Upper lobe of left lung (tissue), 6 donors: ENCODE measurements at regions not wholly inside any gene's neighbourhood (a gene's known extent, or its start where the extent isn't known, plus 50 kb on each side); places are given as distances from the start of the nearest gene placed in this dataset.

Source experiments
- ATAC-seq, 2 donors: fragments of 200-7000 bp; cut with Tn5 transposase; one replicate each; pipeline ENCODE4 v1.9.1; 2022; ENCODE audit warnings: mild to moderate bottlenecking in 2 of 2, moderate library complexity in 2 of 2; ENCODE audit not compliant: low FRiP score in 2 of 2
- DNase-seq, 2 donors: peaks; one replicate each; pipeline ENCODE4 v3.0.0-alpha.2; 2019 to 2020
- H3K27ac ChIP-seq, 4 donors: fragments of 200-600 bp; sonication (generic); one replicate each; pipeline ENCODE4 v1.5.1; 2016 to 2019
- H3K27me3 ChIP-seq, 4 donors: fragments of 200-600 bp; sonication (generic); one replicate each; pipeline ENCODE4 v1.5.1; 2017 to 2019
- H3K36me3 ChIP-seq, 4 donors: fragments of 200-600 bp; sonication (generic); one replicate each; pipeline ENCODE4 v1.5.1; 2016 to 2019
- H3K4me1 ChIP-seq, 4 donors: fragments of 200-600 bp; sonication (generic); one replicate each; pipeline ENCODE4 v1.5.1; 2018 to 2019
- H3K4me3 ChIP-seq, 4 donors: fragments of 200-600 bp; sonication (generic); one replicate each; pipeline ENCODE4 v1.5.1; 2017 to 2019; ENCODE audit warnings: mild to moderate bottlenecking in 2 of 4, moderate library complexity in 1 of 4
- H3K9me3 ChIP-seq, 4 donors: fragments of 200-600 bp; sonication (generic); one replicate each; pipeline ENCODE4 v1.5.1; 2018 to 2019
- EP300 ChIP-seq, 4 donors: sonication (generic); formaldehyde crosslinking; IDR thresholded peaks; one replicate each; pipeline ENCODE4 v1.5.1; 2017; ENCODE audit warnings: antibody characterized with exemption in 4 of 4, control low read depth in 2 of 4
- POLR2A ChIP-seq, 4 donors: fragments of 450-650 bp; IDR thresholded peaks; one replicate each; pipeline ENCODE4 v1.5.1; 2016 to 2017; ENCODE audit warnings: antibody characterized with exemption in 4 of 4, mild to moderate bottlenecking in 2 of 4
- POLR2AphosphoS5 ChIP-seq, 2 donors: sonication (generic); formaldehyde crosslinking; IDR thresholded peaks; one replicate each; pipeline ENCODE4 v1.5.1; 2017; ENCODE audit warnings: antibody characterized with exemption in 2 of 2
- WGBS, 2 donors: methylation state at CpG; one replicate each; pipeline ENCODE4 v1.1.5; 2017 to 2018; 5-methylcytosine and 5-hydroxymethylcytosine counted together
- TF ChIP-seq, protein P1 (sequence below), 6 experiments: fragments of 450-650 bp in 4 of 6; fragments of 200-600 bp in 2 of 6; sonication (generic) in 2 of 6; IDR thresholded peaks; one replicate each; pipeline ENCODE4 v1.5.1; 2016 to 2019; ENCODE audit warnings: antibody characterized with exemption in 6 of 6
- donor health status: DM: no; HTN: no; CAD: no; lungs with moderate emphysema.
- donor health status: DM: no; HTN: yes; CAD: no; lungs with severe emphysema.

DNA sequence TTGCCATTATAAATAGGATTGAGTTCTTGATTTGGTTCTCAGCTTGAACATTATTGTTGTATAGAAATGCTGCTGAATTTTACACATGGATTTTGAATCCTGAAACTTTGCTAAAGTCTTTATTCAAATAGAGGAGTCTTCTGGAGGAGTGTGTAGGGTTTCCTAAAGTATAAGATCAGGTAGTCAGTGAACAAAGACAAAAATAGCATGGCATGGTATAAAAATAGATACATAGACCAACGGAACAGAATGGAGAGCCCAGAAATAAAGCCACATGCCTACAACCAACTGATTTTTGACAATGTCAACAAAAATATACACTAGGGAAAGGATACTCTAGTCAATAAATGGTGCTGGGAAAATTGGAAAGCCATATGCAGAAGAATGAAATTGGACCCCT lies 740.1 kb downstream of the QKI start:
- DNase-seq (no peak), ATAC-seq (no peak)
- H3K4me1 ChIP-seq: peaks cover 0 to 6% (median 0%) of the 10 kb centered on the region in 4 donors
- WGBS, 2 donors: 76 to 83% methylated on average over 1 of the region's 1 CpG
- H3K27me3 ChIP-seq: no peaks in the 10 kb centered on the region
- H3K9me3 ChIP-seq: no peaks in the 10 kb centered on the region
- no peak overlapping the region for H3K4me3 ChIP-seq
- H3K36me3 ChIP-seq: no peaks in the 10 kb centered on the region
- no peak overlapping the region for H3K27ac ChIP-seq
- TF ChIP-seq, protein P1, sequence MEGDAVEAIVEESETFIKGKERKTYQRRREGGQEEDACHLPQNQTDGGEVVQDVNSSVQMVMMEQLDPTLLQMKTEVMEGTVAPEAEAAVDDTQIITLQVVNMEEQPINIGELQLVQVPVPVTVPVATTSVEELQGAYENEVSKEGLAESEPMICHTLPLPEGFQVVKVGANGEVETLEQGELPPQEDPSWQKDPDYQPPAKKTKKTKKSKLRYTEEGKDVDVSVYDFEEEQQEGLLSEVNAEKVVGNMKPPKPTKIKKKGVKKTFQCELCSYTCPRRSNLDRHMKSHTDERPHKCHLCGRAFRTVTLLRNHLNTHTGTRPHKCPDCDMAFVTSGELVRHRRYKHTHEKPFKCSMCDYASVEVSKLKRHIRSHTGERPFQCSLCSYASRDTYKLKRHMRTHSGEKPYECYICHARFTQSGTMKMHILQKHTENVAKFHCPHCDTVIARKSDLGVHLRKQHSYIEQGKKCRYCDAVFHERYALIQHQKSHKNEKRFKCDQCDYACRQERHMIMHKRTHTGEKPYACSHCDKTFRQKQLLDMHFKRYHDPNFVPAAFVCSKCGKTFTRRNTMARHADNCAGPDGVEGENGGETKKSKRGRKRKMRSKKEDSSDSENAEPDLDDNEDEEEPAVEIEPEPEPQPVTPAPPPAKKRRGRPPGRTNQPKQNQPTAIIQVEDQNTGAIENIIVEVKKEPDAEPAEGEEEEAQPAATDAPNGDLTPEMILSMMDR (IDR thresholded peaks at IDR 0.05): no peak
- no peak for TF ChIP-seq EP300 (IDR thresholded peaks at IDR 0.05)
- TF ChIP-seq POLR2A (IDR thresholded peaks at IDR 0.05): no peak
- no peak for TF ChIP-seq POLR2AphosphoS5 (IDR thresholded peaks at IDR 0.05)

DNA sequence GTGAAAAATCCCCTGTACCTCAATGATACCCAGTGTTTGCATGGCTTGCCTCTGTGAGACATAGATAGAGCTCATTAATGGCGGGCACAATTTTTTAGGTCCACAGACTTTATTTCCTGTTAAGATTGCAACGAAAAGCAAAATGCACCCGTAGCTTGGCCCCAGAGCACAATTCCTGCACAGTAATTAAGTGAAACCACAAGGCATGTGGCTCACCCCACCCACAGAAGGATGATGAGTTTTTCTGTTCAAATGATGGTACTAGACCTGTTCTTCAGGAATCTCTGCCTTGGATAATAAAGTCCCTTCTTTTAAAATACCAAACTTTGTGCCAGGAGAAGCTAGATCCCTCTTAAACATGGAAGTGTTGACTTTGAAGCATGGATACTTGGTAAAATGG lies 738.1 kb downstream of the QKI start:
- no peaks in the 10 kb centered on the region for H3K9me3 ChIP-seq
- TF ChIP-seq EP300 (IDR thresholded peaks at IDR 0.05): no peak
- TF ChIP-seq, protein P1 (IDR thresholded peaks at IDR 0.05): no peak
- no peak for TF ChIP-seq POLR2A (IDR thresholded peaks at IDR 0.05)
- TF ChIP-seq POLR2AphosphoS5 (IDR thresholded peaks at IDR 0.05): no peak
- no peak for DNase-seq
- H3K4me1 ChIP-seq: peaks cover 0 to 6% (median 0%) of the 10 kb centered on the region in 4 donors
- H3K27ac ChIP-seq: no peak overlapping the region
- no peak for ATAC-seq
- H3K4me3 ChIP-seq: no peak overlapping the region
- 70 to 81% methylated on average over 3 of the region's 3 CpGs for WGBS, 2 donors
- H3K36me3 ChIP-seq: no peaks in the 10 kb centered on the region
- no peaks in the 10 kb centered on the region for H3K27me3 ChIP-seq

DNA sequence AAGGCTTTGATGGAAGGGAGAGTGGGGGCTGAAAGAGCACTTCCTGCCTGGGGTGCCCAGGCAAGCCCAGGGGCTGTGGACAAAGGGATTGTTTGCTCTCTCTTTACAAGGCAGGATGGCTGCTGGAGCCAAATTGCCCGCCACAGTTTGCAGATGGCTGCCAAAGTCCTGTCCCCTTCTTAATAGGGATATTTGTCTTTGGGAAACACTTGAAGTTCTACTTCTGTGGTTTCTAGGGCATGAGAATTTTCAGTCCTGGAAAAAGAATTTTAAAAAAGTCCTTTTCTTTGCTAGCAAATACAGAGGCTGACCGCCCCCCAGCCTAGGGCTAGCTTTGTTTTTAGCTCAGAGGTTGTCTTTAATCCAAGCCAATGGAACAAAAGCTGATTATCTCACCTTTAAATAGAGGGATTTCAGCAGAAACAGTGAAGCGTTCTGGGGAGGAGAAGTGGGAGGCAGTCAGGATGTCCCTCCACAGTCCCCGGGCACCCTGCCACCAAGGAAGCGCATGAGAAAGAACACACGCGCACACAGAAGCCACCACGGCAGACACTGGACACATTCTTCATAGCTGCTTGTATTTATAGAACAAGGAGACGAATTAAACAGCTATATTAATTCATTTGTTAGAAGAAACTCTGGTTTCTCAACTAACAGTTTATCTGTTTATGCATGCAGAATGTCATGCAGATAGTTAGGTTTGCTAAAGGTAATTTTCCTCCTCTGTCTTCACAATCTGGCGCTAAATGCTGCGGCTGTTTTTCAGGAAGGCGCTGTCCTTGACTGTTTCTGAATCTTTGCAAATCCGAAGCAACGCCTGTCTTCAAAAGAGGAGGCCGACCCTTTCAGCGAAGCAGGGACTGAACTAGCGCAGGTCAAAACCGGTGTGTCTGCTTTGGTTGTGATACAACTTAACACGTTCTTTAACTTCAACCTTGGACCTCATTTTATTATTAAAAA lies 736.9 kb downstream of the QKI start:
- Histone ChIP-seq H3K36me3 (no peaks in the 10 kb centered on the region), H3K4me1 (peaks cover 0 to 6% (median 0%) of the 10 kb centered on the region in 4 donors), H3K9me3 (no peaks in the 10 kb centered on the region), H3K27me3 (no peaks in the 10 kb centered on the region), H3K4me3 (no peak overlapping the region), H3K27ac (no peak overlapping the region)
- TF ChIP-seq POLR2A (IDR thresholded peaks at IDR 0.05) (no peak), POLR2AphosphoS5 (IDR thresholded peaks at IDR 0.05) (no peak), EP300 (IDR thresholded peaks at IDR 0.05) (no peak)
- TF ChIP-seq, protein P1 (IDR thresholded peaks at IDR 0.05): no peak
- DNase-seq: no peak
- no peak for ATAC-seq
- 64 to 66% methylated on average over 19 of the region's 19 CpGs for WGBS, 2 donors

DNA sequence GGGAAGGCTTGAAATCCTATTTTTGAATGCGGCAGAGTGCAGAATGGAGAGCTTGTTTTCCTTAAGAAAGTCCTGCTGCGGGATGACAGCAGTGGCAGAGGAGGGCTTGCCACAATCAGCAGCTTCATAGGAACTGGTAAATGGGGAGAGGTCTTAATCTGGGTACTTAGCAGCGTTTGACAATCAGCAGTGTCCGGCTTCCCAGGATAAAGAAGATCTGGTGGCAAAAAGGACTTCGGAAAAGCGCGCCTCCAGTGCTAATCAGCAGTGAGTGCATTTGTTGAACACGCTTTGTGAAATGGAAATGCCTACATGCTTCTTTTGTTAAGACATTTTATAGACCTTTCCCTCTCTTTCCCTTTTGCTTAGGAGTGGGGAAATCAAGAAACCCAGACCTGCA lies 735.7 kb downstream of the QKI start:
- peaks cover 0 to 6% (median 0%) of the 10 kb centered on the region in 4 donors for H3K4me1 ChIP-seq
- no peaks in the 10 kb centered on the region for H3K9me3 ChIP-seq
- H3K27ac ChIP-seq: no peak overlapping the region
- 93% methylated on average over 8 of the region's 8 CpGs for WGBS, 2 donors
- no peak overlapping the region for H3K4me3 ChIP-seq
- no peak for TF ChIP-seq POLR2AphosphoS5 (IDR thresholded peaks at IDR 0.05)
- TF ChIP-seq EP300 (IDR thresholded peaks at IDR 0.05): no peak
- no peak for TF ChIP-seq POLR2A (IDR thresholded peaks at IDR 0.05)
- TF ChIP-seq, protein P1 (IDR thresholded peaks at IDR 0.05): no peak
- no peaks in the 10 kb centered on the region for H3K36me3 ChIP-seq
- DNase-seq (no peak), ATAC-seq (no peak)
- no peaks in the 10 kb centered on the region for H3K27me3 ChIP-seq
